ENCODE measurements at regions not wholly inside any gene's neighbourhood (a gene's known extent, or its start where the extent isn't known, plus 50 kb on each side); places are given as distances from the start of the nearest gene placed in this dataset.

GRCh38 chr3:146831659-146832058 is 226.5 kb upstream of the PLSCR5 start:
- 39% methylated on average over 1 of the region's 1 CpG for WGBS (ENCODE audit: insufficient coverage, low coverage, low lambda C conversion rate, missing lambda C conversion rate)
- no peak for DNase-seq
- Histone ChIP-seq H3K9me3 (no peaks in the 10 kb centered on the region), H3K4me1 (no peaks in the 10 kb centered on the region), H3K27ac (no peak overlapping the region), H3K4me3 (no peak overlapping the region), H3K27me3 (no peaks in the 10 kb centered on the region), H3K36me3 (no peaks in the 10 kb centered on the region)
- TF ChIP-seq POLR2A (IDR thresholded peaks at IDR 0.05): no peak
- TF ChIP-seq, protein P1, sequence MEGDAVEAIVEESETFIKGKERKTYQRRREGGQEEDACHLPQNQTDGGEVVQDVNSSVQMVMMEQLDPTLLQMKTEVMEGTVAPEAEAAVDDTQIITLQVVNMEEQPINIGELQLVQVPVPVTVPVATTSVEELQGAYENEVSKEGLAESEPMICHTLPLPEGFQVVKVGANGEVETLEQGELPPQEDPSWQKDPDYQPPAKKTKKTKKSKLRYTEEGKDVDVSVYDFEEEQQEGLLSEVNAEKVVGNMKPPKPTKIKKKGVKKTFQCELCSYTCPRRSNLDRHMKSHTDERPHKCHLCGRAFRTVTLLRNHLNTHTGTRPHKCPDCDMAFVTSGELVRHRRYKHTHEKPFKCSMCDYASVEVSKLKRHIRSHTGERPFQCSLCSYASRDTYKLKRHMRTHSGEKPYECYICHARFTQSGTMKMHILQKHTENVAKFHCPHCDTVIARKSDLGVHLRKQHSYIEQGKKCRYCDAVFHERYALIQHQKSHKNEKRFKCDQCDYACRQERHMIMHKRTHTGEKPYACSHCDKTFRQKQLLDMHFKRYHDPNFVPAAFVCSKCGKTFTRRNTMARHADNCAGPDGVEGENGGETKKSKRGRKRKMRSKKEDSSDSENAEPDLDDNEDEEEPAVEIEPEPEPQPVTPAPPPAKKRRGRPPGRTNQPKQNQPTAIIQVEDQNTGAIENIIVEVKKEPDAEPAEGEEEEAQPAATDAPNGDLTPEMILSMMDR (IDR thresholded peaks at IDR 0.05): no peak
- no peak for ATAC-seq
- intact Hi-C loops (cut with DNase I): no loop called here

DNA sequence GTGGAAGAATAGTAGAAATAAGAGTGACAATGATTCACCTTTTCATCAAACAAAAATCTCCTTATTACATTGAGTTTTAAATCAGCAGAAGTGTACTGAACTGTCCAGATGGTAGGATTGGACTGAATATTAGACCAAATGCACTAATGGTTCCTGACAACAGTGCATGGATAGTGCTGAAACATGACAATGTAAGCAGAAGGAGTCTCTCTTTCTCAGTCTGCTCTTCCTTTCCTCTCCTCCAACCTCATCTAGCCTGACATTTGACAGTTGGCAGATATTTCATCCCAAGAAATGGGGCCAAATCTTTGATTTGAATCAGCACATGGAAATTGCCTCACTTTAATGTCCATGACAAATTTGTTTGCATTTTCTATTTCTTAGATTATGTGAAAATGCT is 225.1 kb upstream of the PLSCR5 start:
- TF ChIP-seq, protein P1 (IDR thresholded peaks at IDR 0.05): no peak
- no peak for TF ChIP-seq POLR2A (IDR thresholded peaks at IDR 0.05)
- no peak for DNase-seq

GRCh38 chr3:146827836-146828235 is 222.7 kb upstream of the PLSCR5 start:
- H3K4me3 ChIP-seq: no peak overlapping the region
- intact Hi-C loops (cut with DNase I): no loop called here
- no peak overlapping the region for H3K27ac ChIP-seq
- H3K4me1 ChIP-seq: no peaks in the 10 kb centered on the region
- TF ChIP-seq POLR2A (IDR thresholded peaks at IDR 0.05): no peak
- TF ChIP-seq, protein P1 (IDR thresholded peaks at IDR 0.05): no peak
- H3K27me3 ChIP-seq: no peaks in the 10 kb centered on the region
- no peaks in the 10 kb centered on the region for H3K36me3 ChIP-seq
- 0% methylated on average over 1 of the region's 1 CpG for WGBS (ENCODE audit: insufficient coverage, low coverage, low lambda C conversion rate, missing lambda C conversion rate)
- ATAC-seq: no peak
- no peaks in the 10 kb centered on the region for H3K9me3 ChIP-seq
- no peak for DNase-seq

More for the DNA sequence above, 225.1 kb upstream of the PLSCR5 start:
- Histone ChIP-seq H3K4me3 (no peak overlapping the region), H3K9me3 (no peaks in the 10 kb centered on the region), H3K36me3 (no peaks in the 10 kb centered on the region), H3K4me1 (no peaks in the 10 kb centered on the region), H3K27ac (no peak overlapping the region), H3K27me3 (no peaks in the 10 kb centered on the region)
- intact Hi-C loops (cut with DNase I): no loop called here
- ATAC-seq: no peak

DNA sequence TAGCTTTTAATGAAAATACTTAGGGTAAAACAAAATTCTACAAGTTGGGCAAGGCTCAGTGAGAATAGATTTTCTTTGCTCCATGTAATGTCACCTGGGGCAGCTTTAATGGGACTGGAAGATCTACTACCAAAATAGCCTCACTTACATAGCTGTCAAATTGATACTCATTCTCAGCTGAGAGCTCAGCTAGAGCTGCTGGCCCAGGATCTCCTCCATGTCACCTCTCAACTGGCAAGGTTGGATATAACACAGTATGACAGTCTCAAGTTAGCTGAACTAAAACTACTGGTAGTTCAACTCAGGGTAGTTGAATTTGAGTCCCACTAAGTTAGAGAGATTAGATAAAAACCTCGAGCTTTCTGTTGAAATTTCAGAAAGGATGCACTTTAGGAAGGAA is 218.5 kb upstream of the PLSCR5 start:
- 33% methylated on average over 1 of the region's 1 CpG for WGBS (ENCODE audit: insufficient coverage, low coverage, low lambda C conversion rate, missing lambda C conversion rate)
- no peak for TF ChIP-seq POLR2A (IDR thresholded peaks at IDR 0.05)
- TF ChIP-seq, protein P1 (IDR thresholded peaks at IDR 0.05): no peak
- DNase-seq (no peak), ATAC-seq (no peak)
- H3K27me3 ChIP-seq: no peaks in the 10 kb centered on the region
- no peaks in the 10 kb centered on the region for H3K36me3 ChIP-seq
- no peaks in the 10 kb centered on the region for H3K9me3 ChIP-seq
- no peak overlapping the region for H3K4me3 ChIP-seq
- no peaks in the 10 kb centered on the region for H3K4me1 ChIP-seq
- H3K27ac ChIP-seq: no peak overlapping the region
- intact Hi-C loops (cut with DNase I): no loop called here

GRCh38 chr3:146818866-146819265 is 213.7 kb upstream of the PLSCR5 start:
- no peak for DNase-seq
- no peak for TF ChIP-seq POLR2A (IDR thresholded peaks at IDR 0.05)
- TF ChIP-seq, protein P1 (IDR thresholded peaks at IDR 0.05): no peak
- intact Hi-C loops (cut with DNase I): no loop called here
- Histone ChIP-seq H3K27ac (no peak overlapping the region), H3K27me3 (no peaks in the 10 kb centered on the region), H3K9me3 (no peaks in the 10 kb centered on the region), H3K36me3 (no peaks in the 10 kb centered on the region), H3K4me3 (no peak overlapping the region), H3K4me1 (no peaks in the 10 kb centered on the region)
- no peak for ATAC-seq
- WGBS (ENCODE audit: insufficient coverage, low coverage, low lambda C conversion rate, missing lambda C conversion rate): 42% methylated on average over 3 of the region's 3 CpGs

Measured in right lobe of liver (tissue), 6 donors.